ENCODE measurements at regions not wholly inside any gene's neighbourhood (a gene's known extent, or its start where the extent isn't known, plus 50 kb on each side); places are given as distances from the start of the nearest gene placed in this dataset.

DNA sequence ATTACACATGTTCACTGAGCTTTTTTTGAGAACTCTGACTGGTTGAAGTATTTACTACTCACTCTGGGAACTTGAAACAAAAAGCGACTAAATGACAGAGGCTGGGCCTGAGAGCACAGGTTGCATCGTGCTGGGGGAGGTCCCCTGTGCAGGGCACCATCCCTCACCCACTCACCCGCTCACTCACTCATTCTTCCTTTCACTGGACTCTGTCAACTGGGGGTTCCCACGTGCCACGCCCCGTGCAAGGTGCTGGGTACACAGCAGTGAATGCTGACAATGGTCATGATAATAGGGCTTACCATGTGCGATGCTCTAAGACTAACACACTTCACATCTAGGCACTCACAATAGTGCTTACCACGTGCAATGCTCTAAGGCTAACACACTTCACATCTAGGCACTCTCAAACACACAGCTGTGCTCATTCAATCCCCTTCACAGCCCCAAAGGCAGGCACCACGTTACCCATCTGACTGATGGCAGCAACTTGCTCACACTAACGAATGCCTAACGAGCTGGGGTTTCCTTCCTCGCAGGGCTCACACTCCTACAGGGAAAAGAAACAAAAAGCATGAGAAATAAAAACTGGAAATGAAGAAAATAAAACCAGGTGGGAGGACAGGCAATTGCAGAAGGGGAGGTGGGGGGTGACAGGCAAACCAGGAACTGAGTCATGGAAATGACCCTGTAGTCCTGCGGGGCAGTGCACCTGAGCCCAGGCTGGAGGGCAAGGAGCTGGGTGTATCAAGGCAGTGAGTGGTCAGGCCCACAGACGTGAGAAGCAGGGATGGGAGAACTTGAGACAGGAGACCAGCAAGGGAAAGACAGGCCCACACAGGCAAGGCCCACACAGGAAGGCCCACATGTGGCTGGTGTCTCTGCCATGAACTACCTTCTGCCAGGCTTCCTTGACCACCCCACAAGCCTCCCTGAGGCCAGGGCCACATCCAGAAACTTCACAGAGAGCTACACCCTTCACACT, 147.0 kb upstream of the FAM20C start:
- no peaks in the 10 kb centered on the region for H3F3A ChIP-seq (ENCODE audit: insufficient read depth, low read length, poor library complexity, severe bottlenecking)
- TF ChIP-seq, protein P1, sequence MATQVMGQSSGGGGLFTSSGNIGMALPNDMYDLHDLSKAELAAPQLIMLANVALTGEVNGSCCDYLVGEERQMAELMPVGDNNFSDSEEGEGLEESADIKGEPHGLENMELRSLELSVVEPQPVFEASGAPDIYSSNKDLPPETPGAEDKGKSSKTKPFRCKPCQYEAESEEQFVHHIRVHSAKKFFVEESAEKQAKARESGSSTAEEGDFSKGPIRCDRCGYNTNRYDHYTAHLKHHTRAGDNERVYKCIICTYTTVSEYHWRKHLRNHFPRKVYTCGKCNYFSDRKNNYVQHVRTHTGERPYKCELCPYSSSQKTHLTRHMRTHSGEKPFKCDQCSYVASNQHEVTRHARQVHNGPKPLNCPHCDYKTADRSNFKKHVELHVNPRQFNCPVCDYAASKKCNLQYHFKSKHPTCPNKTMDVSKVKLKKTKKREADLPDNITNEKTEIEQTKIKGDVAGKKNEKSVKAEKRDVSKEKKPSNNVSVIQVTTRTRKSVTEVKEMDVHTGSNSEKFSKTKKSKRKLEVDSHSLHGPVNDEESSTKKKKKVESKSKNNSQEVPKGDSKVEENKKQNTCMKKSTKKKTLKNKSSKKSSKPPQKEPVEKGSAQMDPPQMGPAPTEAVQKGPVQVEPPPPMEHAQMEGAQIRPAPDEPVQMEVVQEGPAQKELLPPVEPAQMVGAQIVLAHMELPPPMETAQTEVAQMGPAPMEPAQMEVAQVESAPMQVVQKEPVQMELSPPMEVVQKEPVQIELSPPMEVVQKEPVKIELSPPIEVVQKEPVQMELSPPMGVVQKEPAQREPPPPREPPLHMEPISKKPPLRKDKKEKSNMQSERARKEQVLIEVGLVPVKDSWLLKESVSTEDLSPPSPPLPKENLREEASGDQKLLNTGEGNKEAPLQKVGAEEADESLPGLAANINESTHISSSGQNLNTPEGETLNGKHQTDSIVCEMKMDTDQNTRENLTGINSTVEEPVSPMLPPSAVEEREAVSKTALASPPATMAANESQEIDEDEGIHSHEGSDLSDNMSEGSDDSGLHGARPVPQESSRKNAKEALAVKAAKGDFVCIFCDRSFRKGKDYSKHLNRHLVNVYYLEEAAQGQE (IDR thresholded peaks at IDR 0.05; ENCODE audit: borderline replicate concordance): no peak
- TF ChIP-seq SMC3 (conservative IDR thresholded peaks at IDR 0.05; ENCODE audit: poor library complexity) (no peak), TAF1 (IDR thresholded peaks at IDR 0.05; ENCODE audit: low read depth) (no peak), RAD21 (conservative IDR thresholded peaks at IDR 0.05) (no peak), EP300 (conservative IDR thresholded peaks at IDR 0.05; ENCODE audit: poor library complexity, severe bottlenecking) (no peak), EZH2 (IDR thresholded peaks at IDR 0.05; ENCODE audit: borderline replicate concordance, insufficient read depth, low read length, poor library complexity, severe bottlenecking) (no peak), MXI1 (conservative IDR thresholded peaks at IDR 0.05; ENCODE audit: poor library complexity, severe bottlenecking) (no peak)
- TF ChIP-seq, protein P2, sequence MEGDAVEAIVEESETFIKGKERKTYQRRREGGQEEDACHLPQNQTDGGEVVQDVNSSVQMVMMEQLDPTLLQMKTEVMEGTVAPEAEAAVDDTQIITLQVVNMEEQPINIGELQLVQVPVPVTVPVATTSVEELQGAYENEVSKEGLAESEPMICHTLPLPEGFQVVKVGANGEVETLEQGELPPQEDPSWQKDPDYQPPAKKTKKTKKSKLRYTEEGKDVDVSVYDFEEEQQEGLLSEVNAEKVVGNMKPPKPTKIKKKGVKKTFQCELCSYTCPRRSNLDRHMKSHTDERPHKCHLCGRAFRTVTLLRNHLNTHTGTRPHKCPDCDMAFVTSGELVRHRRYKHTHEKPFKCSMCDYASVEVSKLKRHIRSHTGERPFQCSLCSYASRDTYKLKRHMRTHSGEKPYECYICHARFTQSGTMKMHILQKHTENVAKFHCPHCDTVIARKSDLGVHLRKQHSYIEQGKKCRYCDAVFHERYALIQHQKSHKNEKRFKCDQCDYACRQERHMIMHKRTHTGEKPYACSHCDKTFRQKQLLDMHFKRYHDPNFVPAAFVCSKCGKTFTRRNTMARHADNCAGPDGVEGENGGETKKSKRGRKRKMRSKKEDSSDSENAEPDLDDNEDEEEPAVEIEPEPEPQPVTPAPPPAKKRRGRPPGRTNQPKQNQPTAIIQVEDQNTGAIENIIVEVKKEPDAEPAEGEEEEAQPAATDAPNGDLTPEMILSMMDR (IDR thresholded peaks at IDR 0.05; ENCODE audit: poor library complexity, severe bottlenecking): no peak

DNA sequence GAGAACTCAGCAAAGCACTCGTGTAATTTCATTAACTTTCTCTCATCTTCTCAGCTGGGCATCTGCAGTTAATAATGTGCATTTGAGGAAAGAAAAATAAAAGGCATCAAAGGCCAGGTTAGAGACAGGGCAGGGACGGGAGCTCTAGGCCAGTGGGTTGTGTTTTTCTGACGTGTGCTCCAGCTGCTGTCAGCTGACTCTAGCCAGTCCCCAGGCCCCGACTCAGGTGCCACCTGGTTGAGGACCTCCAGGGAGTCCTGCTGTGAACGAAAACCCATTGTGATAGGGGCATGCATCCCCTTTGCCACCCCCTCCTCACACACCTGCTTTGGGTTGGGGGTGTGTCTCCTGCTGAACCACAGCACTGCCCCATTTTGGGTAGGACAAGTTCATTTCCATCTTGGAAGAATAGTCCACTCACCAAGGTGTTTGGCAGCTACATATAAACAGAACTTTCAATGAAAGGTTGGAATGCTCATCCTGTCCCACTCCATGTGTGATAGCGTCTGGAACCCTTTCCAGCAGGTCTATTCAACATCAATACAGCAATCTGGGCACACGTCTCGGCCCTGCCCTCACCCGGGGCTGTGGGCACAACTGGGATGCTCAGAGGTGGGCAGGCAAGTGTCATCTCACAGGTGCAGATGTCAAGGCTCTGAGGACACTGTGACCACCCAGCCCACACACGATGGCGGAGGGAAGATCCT, 146.1 kb upstream of the FAM20C start:
- Histone ChIP-seq H3F3A (ENCODE audit: insufficient read depth, low read length, poor library complexity, severe bottlenecking) (no peaks in the 10 kb centered on the region), H3K9me3 (ENCODE audit: low read length) (no peaks in the 10 kb centered on the region), H3K4me2 (ENCODE audit: low read length) (no peak overlapping the region), H3K9me2 (ENCODE audit: insufficient read depth, low read length) (no peaks in the 10 kb centered on the region), H3K36me3 (ENCODE audit: insufficient read depth, low read length) (no peaks in the 10 kb centered on the region), H3K9ac (ENCODE audit: low read length) (no peak overlapping the region), H3K4me3 (ENCODE audit: low read length) (no peak overlapping the region), H4K20me1 (ENCODE audit: insufficient read depth) (no peaks in the 10 kb centered on the region), H2AFZ (ENCODE audit: low read depth, low read length) (no peak overlapping the region), H3K27ac (ENCODE audit: low read length) (no peak overlapping the region), H3K27me3 (ENCODE audit: insufficient read depth, low read depth, low read length) (no peaks in the 10 kb centered on the region), H3K79me2 (replicated peaks; ENCODE audit: insufficient read depth, low read length) (no peaks in the 10 kb centered on the region)
- TF ChIP-seq TAF1 (IDR thresholded peaks at IDR 0.05; ENCODE audit: low read depth) (no peak), SMC3 (conservative IDR thresholded peaks at IDR 0.05; ENCODE audit: poor library complexity) (no peak), RAD21 (conservative IDR thresholded peaks at IDR 0.05) (no peak), MXI1 (conservative IDR thresholded peaks at IDR 0.05; ENCODE audit: poor library complexity, severe bottlenecking) (no peak), POLR2AphosphoS5 (IDR thresholded peaks at IDR 0.05) (no peak), EZH2 (IDR thresholded peaks at IDR 0.05; ENCODE audit: borderline replicate concordance, insufficient read depth, low read length, poor library complexity, severe bottlenecking) (no peak), EP300 (conservative IDR thresholded peaks at IDR 0.05; ENCODE audit: poor library complexity, severe bottlenecking) (no peak)
- TF ChIP-seq, protein P1 (IDR thresholded peaks at IDR 0.05; ENCODE audit: borderline replicate concordance): no peak
- TF ChIP-seq, protein P2 (IDR thresholded peaks at IDR 0.05; ENCODE audit: poor library complexity, severe bottlenecking): no peak

More for the DNA sequence above, 147.0 kb upstream of the FAM20C start:
- H3K4me3 ChIP-seq (ENCODE audit: low read length): no peak overlapping the region
- H3K27ac ChIP-seq (ENCODE audit: low read length): no peak overlapping the region
- H3K9me2 ChIP-seq (ENCODE audit: insufficient read depth, low read length): no peaks in the 10 kb centered on the region
- H2AFZ ChIP-seq (ENCODE audit: low read depth, low read length): no peak overlapping the region
- no peaks in the 10 kb centered on the region for H3K36me3 ChIP-seq (ENCODE audit: insufficient read depth, low read length)
- H3K9me3 ChIP-seq (ENCODE audit: low read length): no peaks in the 10 kb centered on the region
- H4K20me1 ChIP-seq (ENCODE audit: insufficient read depth): no peaks in the 10 kb centered on the region
- H3K27me3 ChIP-seq (ENCODE audit: insufficient read depth, low read depth, low read length): no peaks in the 10 kb centered on the region
- H3K9ac ChIP-seq (ENCODE audit: low read length): no peak overlapping the region
- no peaks in the 10 kb centered on the region for H3K79me2 ChIP-seq (replicated peaks; ENCODE audit: insufficient read depth, low read length)
- H3K4me2 ChIP-seq (ENCODE audit: low read length): no peak overlapping the region

All from neural cell (in vitro differentiated cells).